Vagina (tissue), 2 donors: ENCODE measurements at regions not wholly inside any gene's neighbourhood (a gene's known extent, or its start where the extent isn't known, plus 50 kb on each side); places are given as distances from the start of the nearest gene placed in this dataset.

Source experiments
- POLR2A ChIP-seq, 2 donors: fragments of 450-650 bp; IDR thresholded peaks; one replicate each; pipeline ENCODE4 v1.6.1; 2017; ENCODE audit warnings: antibody characterized with exemption in 2 of 2, mild to moderate bottlenecking in 2 of 2, moderate library complexity in 2 of 2
- TF ChIP-seq, protein P1 (sequence below), 3 experiments: fragments of 450-650 bp in 2 of 3; fragments of 200-600 bp in 1 of 3; sonication (generic) in 1 of 3; IDR thresholded peaks; one replicate each; pipeline ENCODE4 v1.5.1; 2017 to 2019; ENCODE audit warnings: antibody characterized with exemption in 3 of 3, mild to moderate bottlenecking in 2 of 3, moderate library complexity in 2 of 3

DNA sequence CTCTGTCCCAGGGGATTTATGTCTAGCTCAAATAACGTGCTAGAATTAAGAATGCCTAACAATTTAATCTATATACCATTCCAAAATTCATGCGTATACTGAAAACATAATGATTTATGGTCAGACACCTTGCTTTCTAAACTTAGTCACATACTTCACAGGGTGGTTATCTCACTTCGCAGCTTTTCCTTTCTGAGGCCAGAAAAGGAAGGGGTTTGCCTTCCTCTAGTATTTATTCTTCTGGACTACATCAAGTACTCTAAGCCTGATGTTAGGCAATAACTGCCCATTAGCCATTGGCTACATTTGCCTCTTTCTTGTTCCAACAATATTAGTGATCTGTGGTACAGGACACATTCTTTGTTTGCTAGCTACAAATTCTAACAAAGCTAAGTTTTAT lies 72.6 kb upstream of the FHIP2A start:
- TF ChIP-seq, protein P1, sequence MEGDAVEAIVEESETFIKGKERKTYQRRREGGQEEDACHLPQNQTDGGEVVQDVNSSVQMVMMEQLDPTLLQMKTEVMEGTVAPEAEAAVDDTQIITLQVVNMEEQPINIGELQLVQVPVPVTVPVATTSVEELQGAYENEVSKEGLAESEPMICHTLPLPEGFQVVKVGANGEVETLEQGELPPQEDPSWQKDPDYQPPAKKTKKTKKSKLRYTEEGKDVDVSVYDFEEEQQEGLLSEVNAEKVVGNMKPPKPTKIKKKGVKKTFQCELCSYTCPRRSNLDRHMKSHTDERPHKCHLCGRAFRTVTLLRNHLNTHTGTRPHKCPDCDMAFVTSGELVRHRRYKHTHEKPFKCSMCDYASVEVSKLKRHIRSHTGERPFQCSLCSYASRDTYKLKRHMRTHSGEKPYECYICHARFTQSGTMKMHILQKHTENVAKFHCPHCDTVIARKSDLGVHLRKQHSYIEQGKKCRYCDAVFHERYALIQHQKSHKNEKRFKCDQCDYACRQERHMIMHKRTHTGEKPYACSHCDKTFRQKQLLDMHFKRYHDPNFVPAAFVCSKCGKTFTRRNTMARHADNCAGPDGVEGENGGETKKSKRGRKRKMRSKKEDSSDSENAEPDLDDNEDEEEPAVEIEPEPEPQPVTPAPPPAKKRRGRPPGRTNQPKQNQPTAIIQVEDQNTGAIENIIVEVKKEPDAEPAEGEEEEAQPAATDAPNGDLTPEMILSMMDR (IDR thresholded peaks at IDR 0.05), result no peak
- TF ChIP-seq POLR2A (IDR thresholded peaks at IDR 0.05), result no peak
